Kidney epithelial cell (primary cell): ENCODE measurements at regions not wholly inside any gene's neighbourhood (a gene's known extent, or its start where the extent isn't known, plus 50 kb on each side); places are given as distances from the start of the nearest gene placed in this dataset.
"Not testable (repeated sequence)": the region's sequence is repeated elsewhere in the genome, so short reads cannot be mapped to it uniquely, and the experiment has no call there.

Experiments
- DNase-seq: peaks from one replicate; pipeline ENCODE4 v3.0.0-alpha.2; 2010; ENCODE audit warnings: low read depth
- H3K27me3 ChIP-seq: 2 replicates; pipeline ENCODE4 v1.6.0; 2011; ENCODE audit warnings: low read length; ENCODE audit not compliant: control insufficient read depth, insufficient read depth
- H3K36me3 ChIP-seq: 2 replicates; pipeline ENCODE4 v1.5.1; 2011; ENCODE audit warnings: low read length; ENCODE audit not compliant: control insufficient read depth, insufficient read depth
- H3K4me3 ChIP-seq: 2 replicates; pipeline ENCODE4 v1.5.1; 2011; ENCODE audit warnings: low read depth, mild to moderate bottlenecking, control low read depth, low read length
- CTCF ChIP-seq: IDR thresholded peaks from 2 replicates; pipeline ENCODE4 v1.5.1; 2011; ENCODE audit warnings: mild to moderate bottlenecking, moderate library complexity, low read length, control low read depth, inconsistent platforms; ENCODE audit not compliant: insufficient read depth, poor library complexity, severe bottlenecking

GRCh38 chr16:62738666-62739460 is 702.6 kb upstream of the CDH8 start:
- Histone ChIP-seq H3K4me3 (no peak overlapping the region), H3K27me3 (no peaks in the 10 kb centered on the region), H3K36me3 (no peaks in the 10 kb centered on the region)
- TF ChIP-seq CTCF, result no peak
- DNase-seq, result no peak

- Histone ChIP-seq H3K36me3 (no peaks in the 10 kb centered on the region), H3K27me3 (no peaks in the 10 kb centered on the region), H3K4me3 (no peak overlapping the region)
- no peak for TF ChIP-seq CTCF
- DNase-seq, result no peak
Measured at GRCh38 chr16:62732092-62732491, 695.9 kb upstream of the CDH8 start.

- H3K36me3 ChIP-seq, H3K4me3 ChIP-seq, H3K27me3 ChIP-seq, DNase-seq: not testable (repeated sequence)
Measured at GRCh38 chr16:62724670-62725269, 688.5 kb upstream of the CDH8 start.

- DNase-seq, result no peak
Measured at GRCh38 chr16:62720651-62721050, 684.4 kb upstream of the CDH8 start.

GRCh38 chr16:62717026-62717425 is 680.8 kb upstream of the CDH8 start:
- Histone ChIP-seq H3K27me3 (no peaks in the 10 kb centered on the region), H3K36me3 (no peaks in the 10 kb centered on the region), H3K4me3 (no peak overlapping the region)
- DNase-seq, result no peak
- no peak for TF ChIP-seq CTCF

More at GRCh38 chr16:62720651-62721050, 684.4 kb upstream of the CDH8 start:
- H3K4me3 ChIP-seq, result no peak overlapping the region
- no peak for TF ChIP-seq CTCF
- H3K36me3 ChIP-seq, result no peaks in the 10 kb centered on the region
- H3K27me3 ChIP-seq, result no peaks in the 10 kb centered on the region

- Histone ChIP-seq H3K27me3 (no peaks in the 10 kb centered on the region), H3K4me3 (no peak overlapping the region), H3K36me3 (no peaks in the 10 kb centered on the region)
- no peak for DNase-seq
- TF ChIP-seq CTCF, result no peak
Measured at GRCh38 chr16:62715701-62716100, 679.5 kb upstream of the CDH8 start.
